CD4-positive, alpha-beta T cell treated with Interleukin-4 for 1 hour (primary cell): ENCODE measurements at regions not wholly inside any gene's neighbourhood (a gene's known extent, or its start where the extent isn't known, plus 50 kb on each side); places are given as distances from the start of the nearest gene placed in this dataset.
"Not testable (repeated sequence)": the region's sequence is repeated elsewhere in the genome, so short reads cannot be mapped to it uniquely, and the experiment has no call there.

ENCODE experiments used
- DNase-seq, 2 donors: peaks; one replicate each; pipeline ENCODE4 v3.0.0-alpha.2; 2020 to 2022

- no peak for DNase-seq
Observed at GRCh38 chr1:60797351-60797750, 285.0 kb upstream of the NFIA start.

- no peak for DNase-seq
Observed at GRCh38 chr1:60791226-60791625, 291.1 kb upstream of the NFIA start.

- DNase-seq: not testable (repeated sequence)
Observed at GRCh38 chr1:60773099-60773498, 309.3 kb upstream of the NFIA start.

GRCh38 chr1:60769082-60769481 is 313.3 kb upstream of the NFIA start:
- DNase-seq: no peak

- no peak for DNase-seq
Observed at GRCh38 chr1:60765204-60765603, 317.2 kb upstream of the NFIA start.

- no peak for DNase-seq
Observed at GRCh38 chr1:60764489-60764888, 317.9 kb upstream of the NFIA start.

- no peak for DNase-seq
Observed at GRCh38 chr1:60763741-60764140, 318.6 kb upstream of the NFIA start.

- no peak for DNase-seq
Observed at GRCh38 chr1:60762911-60763310, 319.4 kb upstream of the NFIA start.

GRCh38 chr1:60762176-60762575 is 320.2 kb upstream of the NFIA start:
- no peak for DNase-seq

GRCh38 chr1:60759291-60759690 is 323.1 kb upstream of the NFIA start:
- no peak for DNase-seq

- no peak for DNase-seq
Observed at GRCh38 chr1:60757485-60757884, 324.9 kb upstream of the NFIA start.

- DNase-seq: no peak
Observed at GRCh38 chr1:60753036-60753900, 329.1 kb upstream of the NFIA start.

GRCh38 chr1:60751306-60751705 is 331.1 kb upstream of the NFIA start:
- DNase-seq: no peak

GRCh38 chr1:60747353-60747752 is 335.0 kb upstream of the NFIA start:
- DNase-seq: no peak

- DNase-seq: no peak
Observed at GRCh38 chr1:60746278-60746791, 336.0 kb upstream of the NFIA start.

- no peak for DNase-seq
Observed at GRCh38 chr1:60745484-60745883, 336.9 kb upstream of the NFIA start.

- DNase-seq: no peak
Observed at GRCh38 chr1:60742339-60742738, 340.0 kb upstream of the NFIA start.

- DNase-seq: no peak
Observed at GRCh38 chr1:60740154-60740553, 342.2 kb upstream of the NFIA start.

- DNase-seq: no peak
Observed at GRCh38 chr1:60739729-60740128, 342.6 kb upstream of the NFIA start.

GRCh38 chr1:60732977-60733401 is 349.4 kb upstream of the NFIA start:
- DNase-seq: no peak

GRCh38 chr1:60731321-60731720 is 351.0 kb upstream of the NFIA start:
- no peak for DNase-seq

GRCh38 chr1:60727552-60727951 is 354.8 kb upstream of the NFIA start:
- DNase-seq: no peak

- no peak for DNase-seq
Observed at GRCh38 chr1:60716472-60716871, 365.9 kb upstream of the NFIA start.

GRCh38 chr1:60715970-60716369 is 366.4 kb upstream of the NFIA start:
- DNase-seq: no peak

- no peak for DNase-seq
Observed at GRCh38 chr1:60709426-60709825, 372.9 kb upstream of the NFIA start.
